Type B pancreatic cell (in vitro differentiated cells): ENCODE measurements at regions not wholly inside any gene's neighbourhood (a gene's known extent, or its start where the extent isn't known, plus 50 kb on each side); places are given as distances from the start of the nearest gene placed in this dataset.

Experiments
- DNase-seq: peaks from one replicate; pipeline ENCODE4 v3.0.0; 2021; ENCODE audit warnings: mixed read lengths; ENCODE audit not compliant: unreplicated experiment; ENCODE audit errors: extremely low spot score
- H3K27ac Mint-ChIP-seq: 2 replicates; pipeline ENCODE4 v1.8.0; 2021; ENCODE audit warnings: mild to moderate bottlenecking, mixed read lengths
- H3K27me3 Mint-ChIP-seq: 2 replicates; pipeline ENCODE4 v1.8.0; 2021; ENCODE audit warnings: mixed read lengths
- H3K36me3 Mint-ChIP-seq: 2 replicates; pipeline ENCODE4 v1.8.0; 2021; ENCODE audit warnings: mixed read lengths
- H3K4me1 Mint-ChIP-seq: one replicate; pipeline ENCODE4 v1.8.0; 2021; ENCODE audit warnings: mixed read lengths; ENCODE audit not compliant: unreplicated experiment
- H3K4me3 Mint-ChIP-seq: 2 replicates; pipeline ENCODE4 v1.8.0; 2021; ENCODE audit warnings: mild to moderate bottlenecking, mixed read lengths
- H3K9me3 Mint-ChIP-seq: 2 replicates; pipeline ENCODE4 v1.8.0; 2021; ENCODE audit warnings: mixed read lengths
- TF ChIP-seq, protein P1 (sequence below): fragments of 200-600 bp; sonication (generic); conservative IDR thresholded peaks from 2 replicates; pipeline ENCODE4 v1.5.0; 2021; ENCODE audit warnings: antibody characterized with exemption, mild to moderate bottlenecking

DNA sequence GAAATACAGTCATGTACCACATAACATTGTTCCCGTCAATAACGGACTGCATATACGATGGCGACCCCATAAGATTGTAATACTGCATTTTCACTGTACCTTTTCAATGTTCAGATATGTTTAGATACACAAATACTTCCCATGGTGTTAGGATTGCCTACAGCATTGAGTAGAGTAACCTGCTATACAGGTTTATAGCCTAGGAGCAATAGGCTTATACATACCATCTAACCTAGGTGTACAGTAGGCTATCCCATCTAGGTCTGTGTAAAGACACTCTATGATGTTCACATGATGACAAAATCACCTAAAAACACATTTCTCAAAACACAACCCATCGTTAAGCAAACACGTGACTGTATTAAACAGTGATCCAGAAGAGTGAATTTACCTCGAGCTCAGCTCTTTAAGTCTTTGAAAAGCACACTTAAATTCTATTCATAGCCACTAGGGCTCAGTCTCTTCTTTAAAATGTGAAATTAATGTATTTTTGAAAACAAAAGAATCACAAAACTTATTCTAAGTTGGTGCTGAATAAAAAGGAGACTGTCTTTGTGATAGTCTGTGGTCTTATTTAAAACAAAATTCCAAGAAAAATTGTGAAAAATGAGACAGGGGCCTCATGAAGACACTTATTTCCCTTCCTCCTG, 239.1 kb upstream of the ARID2 start:
- H3K27me3 Mint-ChIP-seq, result no peaks in the 10 kb centered on the region
- no peak overlapping the region for H3K4me3 Mint-ChIP-seq
- no peaks in the 10 kb centered on the region for H3K4me1 Mint-ChIP-seq
- H3K9me3 Mint-ChIP-seq, result peaks cover 8% of the 10 kb centered on the region
- no peaks in the 10 kb centered on the region for H3K36me3 Mint-ChIP-seq
- no peak for DNase-seq
- TF ChIP-seq, protein P1, sequence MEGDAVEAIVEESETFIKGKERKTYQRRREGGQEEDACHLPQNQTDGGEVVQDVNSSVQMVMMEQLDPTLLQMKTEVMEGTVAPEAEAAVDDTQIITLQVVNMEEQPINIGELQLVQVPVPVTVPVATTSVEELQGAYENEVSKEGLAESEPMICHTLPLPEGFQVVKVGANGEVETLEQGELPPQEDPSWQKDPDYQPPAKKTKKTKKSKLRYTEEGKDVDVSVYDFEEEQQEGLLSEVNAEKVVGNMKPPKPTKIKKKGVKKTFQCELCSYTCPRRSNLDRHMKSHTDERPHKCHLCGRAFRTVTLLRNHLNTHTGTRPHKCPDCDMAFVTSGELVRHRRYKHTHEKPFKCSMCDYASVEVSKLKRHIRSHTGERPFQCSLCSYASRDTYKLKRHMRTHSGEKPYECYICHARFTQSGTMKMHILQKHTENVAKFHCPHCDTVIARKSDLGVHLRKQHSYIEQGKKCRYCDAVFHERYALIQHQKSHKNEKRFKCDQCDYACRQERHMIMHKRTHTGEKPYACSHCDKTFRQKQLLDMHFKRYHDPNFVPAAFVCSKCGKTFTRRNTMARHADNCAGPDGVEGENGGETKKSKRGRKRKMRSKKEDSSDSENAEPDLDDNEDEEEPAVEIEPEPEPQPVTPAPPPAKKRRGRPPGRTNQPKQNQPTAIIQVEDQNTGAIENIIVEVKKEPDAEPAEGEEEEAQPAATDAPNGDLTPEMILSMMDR, result peak; percentile 36
- H3K27ac Mint-ChIP-seq, result no peak overlapping the region

DNA sequence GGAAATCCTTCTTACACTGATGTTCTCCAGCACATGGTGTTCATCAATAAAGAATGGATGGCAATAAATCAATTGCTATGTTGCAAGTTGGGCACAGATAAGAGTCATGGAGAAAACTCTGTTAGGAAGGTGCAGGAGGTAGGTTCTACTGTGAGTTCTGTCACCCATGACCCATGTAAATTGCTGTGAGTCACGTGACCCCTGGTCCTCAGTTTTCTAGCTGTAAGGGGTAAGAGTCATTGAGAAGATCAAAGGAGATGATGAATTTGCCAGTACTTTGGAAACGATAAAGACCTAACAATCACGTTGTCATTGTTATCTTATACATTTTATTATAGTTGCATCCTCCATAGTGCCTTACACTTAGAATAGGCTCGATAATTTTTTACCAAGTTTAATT, 235.2 kb upstream of the ARID2 start:
- Mint-ChIP-seq H3K9me3 (peaks cover 12% of the 10 kb centered on the region), H3K27ac (no peak overlapping the region), H3K27me3 (no peaks in the 10 kb centered on the region), H3K4me3 (no peak overlapping the region), H3K36me3 (no peaks in the 10 kb centered on the region), H3K4me1 (no peaks in the 10 kb centered on the region)
- no peak for DNase-seq
- TF ChIP-seq, protein P1, result no peak

GRCh38 chr12:45498645-45499044, 230.9 kb upstream of the ARID2 start:
- no peaks in the 10 kb centered on the region for H3K36me3 Mint-ChIP-seq
- no peaks in the 10 kb centered on the region for H3K27me3 Mint-ChIP-seq
- DNase-seq, result no peak
- H3K4me1 Mint-ChIP-seq, result no peaks in the 10 kb centered on the region
- TF ChIP-seq, protein P1, result no peak
- H3K27ac Mint-ChIP-seq, result no peak overlapping the region
- no peak overlapping the region for H3K4me3 Mint-ChIP-seq
- H3K9me3 Mint-ChIP-seq, result peaks cover 7% of the 10 kb centered on the region

- no peaks in the 10 kb centered on the region for H3K4me1 Mint-ChIP-seq
- no peak overlapping the region for H3K27ac Mint-ChIP-seq
- no peaks in the 10 kb centered on the region for H3K36me3 Mint-ChIP-seq
- H3K4me3 Mint-ChIP-seq, result no peak overlapping the region
- peaks cover 1% of the 10 kb centered on the region for H3K9me3 Mint-ChIP-seq
- TF ChIP-seq, protein P1, result no peak
- H3K27me3 Mint-ChIP-seq, result no peaks in the 10 kb centered on the region
- DNase-seq, result no peak
These were observed 226.9 kb upstream of the ARID2 start for GRCh38 chr12:45502481-45503128.

GRCh38 chr12:45503899-45504298, 225.6 kb upstream of the ARID2 start:
- DNase-seq, result no peak
- Mint-ChIP-seq H3K27me3 (no peaks in the 10 kb centered on the region), H3K27ac (no peak overlapping the region), H3K36me3 (no peaks in the 10 kb centered on the region), H3K9me3 (peaks cover 6% of the 10 kb centered on the region), H3K4me1 (no peaks in the 10 kb centered on the region), H3K4me3 (no peak overlapping the region)
- TF ChIP-seq, protein P1, result no peak
